CD14-positive monocyte (primary cell): ENCODE measurements at regions not wholly inside any gene's neighbourhood (a gene's known extent, or its start where the extent isn't known, plus 50 kb on each side); places are given as distances from the start of the nearest gene placed in this dataset.

Experiments
- DNase-seq, 3 donors: peaks; one replicate each; pipeline ENCODE4 v3.0.0-alpha.2; 2011 to 2022
- H2AFZ ChIP-seq: 2 replicates; pipeline ENCODE4 v1.6.0; 2012; ENCODE audit warnings: mild to moderate bottlenecking, low read depth, low read length, inconsistent platforms; ENCODE audit not compliant: insufficient read depth, poor library complexity, severe bottlenecking
- H3K27ac ChIP-seq, 2 donors: 1 replicate in 1 of 2; 2 replicates in 1 of 2; pipeline ENCODE4 v1.5.1; 2012 to 2013; ENCODE audit warnings: low read length in 2 of 2, control low read depth in 1 of 2, inconsistent platforms in 1 of 2, low read depth in 1 of 2, mild to moderate bottlenecking in 1 of 2
- H3K27me3 ChIP-seq, 2 donors: one replicate each; pipeline versions ENCODE4 v1.6.0 to v1.6.1; 2011 to 2013; ENCODE audit warnings: low read length in 2 of 2; ENCODE audit not compliant: control insufficient read depth in 2 of 2, insufficient read depth in 2 of 2
- H3K36me3 ChIP-seq, 2 donors: replicated peaks in 1 of 2; 1 replicate in 1 of 2; 2 replicates in 1 of 2; pipeline versions ENCODE4 v1.5.1 to v1.6.1; 2012 to 2013; ENCODE audit warnings: low read length in 2 of 2, control low read depth in 1 of 2, inconsistent platforms in 1 of 2, mild to moderate bottlenecking in 1 of 2; ENCODE audit not compliant: insufficient read depth in 2 of 2, control insufficient read depth in 1 of 2
- H3K4me1 ChIP-seq, 2 donors: 1 replicate in 1 of 2; 2 replicates in 1 of 2; pipeline versions ENCODE4 v1.5.1 to v1.6.1; 2012 to 2013; ENCODE audit warnings: low read length in 2 of 2, control low read depth in 1 of 2, inconsistent platforms in 1 of 2, mild to moderate bottlenecking in 1 of 2, moderate library complexity in 1 of 2; ENCODE audit not compliant: insufficient read depth in 2 of 2, control insufficient read depth in 1 of 2
- H3K4me2 ChIP-seq: replicated peaks from 2 replicates; pipeline ENCODE3; 2012; ENCODE audit warnings: low read length, moderate library complexity, mild to moderate bottlenecking; ENCODE audit not compliant: poor library complexity, severe bottlenecking; ENCODE audit errors: extremely low read depth
- H3K4me3 ChIP-seq, 3 experiments: fragments of 200-600 bp in 1 of 3; sonication (generic) in 1 of 3; replicated peaks in 1 of 3; 1 replicate in 2 of 3; 2 replicates in 1 of 3; pipeline ENCODE4 v1.5.1; 2011 to 2013; ENCODE audit warnings: low read length in 3 of 3, mild to moderate bottlenecking in 3 of 3, control low read depth in 2 of 3, low read depth in 2 of 3, inconsistent platforms in 1 of 3, moderate library complexity in 1 of 3
- H3K79me2 ChIP-seq: 2 replicates; pipeline ENCODE4 v1.6.0; 2012; ENCODE audit warnings: mild to moderate bottlenecking, control low read depth, inconsistent platforms, low read length, moderate library complexity; ENCODE audit not compliant: insufficient read depth
- H3K9ac ChIP-seq: 2 replicates; pipeline ENCODE4 v1.6.0; 2017; ENCODE audit warnings: low read length, mild to moderate bottlenecking; ENCODE audit not compliant: insufficient read depth, poor library complexity, severe bottlenecking
- H3K9me3 ChIP-seq, 2 donors: replicated peaks in 1 of 2; 1 replicate in 1 of 2; 2 replicates in 1 of 2; pipeline versions ENCODE4 v1.5.1 to v1.6.1; 2012 to 2013; ENCODE audit warnings: low read length in 2 of 2, control low read depth in 1 of 2; ENCODE audit not compliant: control insufficient read depth in 1 of 2, insufficient read depth in 1 of 2
- H4K20me1 ChIP-seq: 2 replicates; pipeline ENCODE4 v1.6.0; 2012; ENCODE audit warnings: mild to moderate bottlenecking, low read length, control low read depth, moderate library complexity; ENCODE audit not compliant: insufficient read depth
- H3K27ac Mint-ChIP-seq, 7 donors: one replicate each; pipeline ENCODE4 v1.8.0; 2020; ENCODE audit warnings: mild to moderate bottlenecking in 7 of 7, mixed read lengths in 7 of 7, moderate library complexity in 6 of 7, inconsistent platforms in 2 of 7
- H3K27me3 Mint-ChIP-seq, 3 donors: one replicate each; pipeline ENCODE4 v1.8.0; 2021 to 2022; ENCODE audit warnings: low read depth in 3 of 3, mild to moderate bottlenecking in 3 of 3, mixed read lengths in 3 of 3, moderate library complexity in 3 of 3, inconsistent platforms in 1 of 3
- H3K36me3 Mint-ChIP-seq, 2 donors: one replicate each; pipeline ENCODE4 v1.8.0; 2020; ENCODE audit warnings: mixed read lengths in 2 of 2, inconsistent platforms in 1 of 2, mild to moderate bottlenecking in 1 of 2
- H3K4me1 Mint-ChIP-seq: one replicate; pipeline ENCODE4 v1.8.0; 2020; ENCODE audit warnings: mild to moderate bottlenecking, mixed read lengths
- H3K4me3 Mint-ChIP-seq, 2 donors: one replicate each; pipeline ENCODE4 v1.8.0; 2020; ENCODE audit warnings: mild to moderate bottlenecking in 2 of 2, mixed read lengths in 2 of 2, moderate library complexity in 1 of 2
- H3K9me3 Mint-ChIP-seq, 7 donors: one replicate each; pipeline ENCODE4 v1.8.0; 2020 to 2022; ENCODE audit warnings: mixed read lengths in 7 of 7, mild to moderate bottlenecking in 6 of 7, moderate library complexity in 6 of 7, inconsistent platforms in 2 of 7
- WGBS: methylation state at CpG from one replicate; pipeline ENCODE4 v1.1.5; 2013; ENCODE audit warnings: missing lambda C conversion rate; ENCODE audit not compliant: insufficient coverage; 5-methylcytosine and 5-hydroxymethylcytosine counted together
- intact Hi-C, 2 donors: fragments of 100-400 bp; cut with micrococcal nuclease; formaldehyde crosslinking; loops; one replicate each; pipeline versions ENCODE4 v1.15.0 to v1.15.1; 2023
- TF ChIP-seq, protein P1 (sequence below): fragments of 200-600 bp; IDR thresholded peaks from one replicate; pipeline ENCODE4 v1.8.0; 2022; ENCODE audit warnings: antibody characterized with exemption, mild to moderate bottlenecking

DNA sequence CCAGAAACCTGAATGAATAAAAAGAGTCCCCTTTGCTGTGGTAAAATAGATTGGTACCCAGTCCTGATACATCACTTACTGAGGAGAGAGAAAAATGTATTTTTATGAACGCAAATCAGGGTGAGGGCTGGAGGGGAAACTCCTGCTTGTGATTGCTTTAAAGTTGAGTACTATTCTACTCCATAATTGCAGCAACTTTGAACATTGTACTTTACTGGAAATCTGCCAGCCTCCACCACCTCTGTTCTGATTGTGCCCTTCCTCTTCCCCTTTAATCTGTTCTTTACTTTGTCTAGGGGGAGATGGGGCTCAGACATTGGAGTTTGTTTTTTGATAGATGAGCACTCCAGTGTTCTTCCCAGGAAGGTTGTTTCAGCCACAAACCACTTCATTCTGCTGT lies 81.9 kb downstream of the C3orf38 start:
- Histone ChIP-seq H3K9me3 (no peaks in the 10 kb centered on the region), H3K4me1 (no peaks in the 10 kb centered on the region), H3K27ac (no peak overlapping the region), H3K27me3 (no peaks in the 10 kb centered on the region), H3K4me3 (no peak overlapping the region), H3K9ac (no peak overlapping the region), H3K79me2 (no peaks in the 10 kb centered on the region), H3K36me3 (no peaks in the 10 kb centered on the region), H3K4me2 (no peak overlapping the region), H2AFZ (no peak overlapping the region), H4K20me1 (no peaks in the 10 kb centered on the region)
- no CpG with 5 or more reads among the region's 1 CpG for WGBS
- intact Hi-C loops = no loop called here
- no peaks in the 10 kb centered on the region for H3K36me3 Mint-ChIP-seq
- no peak overlapping the region for H3K27ac Mint-ChIP-seq
- TF ChIP-seq, protein P1, sequence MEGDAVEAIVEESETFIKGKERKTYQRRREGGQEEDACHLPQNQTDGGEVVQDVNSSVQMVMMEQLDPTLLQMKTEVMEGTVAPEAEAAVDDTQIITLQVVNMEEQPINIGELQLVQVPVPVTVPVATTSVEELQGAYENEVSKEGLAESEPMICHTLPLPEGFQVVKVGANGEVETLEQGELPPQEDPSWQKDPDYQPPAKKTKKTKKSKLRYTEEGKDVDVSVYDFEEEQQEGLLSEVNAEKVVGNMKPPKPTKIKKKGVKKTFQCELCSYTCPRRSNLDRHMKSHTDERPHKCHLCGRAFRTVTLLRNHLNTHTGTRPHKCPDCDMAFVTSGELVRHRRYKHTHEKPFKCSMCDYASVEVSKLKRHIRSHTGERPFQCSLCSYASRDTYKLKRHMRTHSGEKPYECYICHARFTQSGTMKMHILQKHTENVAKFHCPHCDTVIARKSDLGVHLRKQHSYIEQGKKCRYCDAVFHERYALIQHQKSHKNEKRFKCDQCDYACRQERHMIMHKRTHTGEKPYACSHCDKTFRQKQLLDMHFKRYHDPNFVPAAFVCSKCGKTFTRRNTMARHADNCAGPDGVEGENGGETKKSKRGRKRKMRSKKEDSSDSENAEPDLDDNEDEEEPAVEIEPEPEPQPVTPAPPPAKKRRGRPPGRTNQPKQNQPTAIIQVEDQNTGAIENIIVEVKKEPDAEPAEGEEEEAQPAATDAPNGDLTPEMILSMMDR = no peak
- no peak for DNase-seq
- peaks cover 2% of the 10 kb centered on the region in 3 donors for H3K27me3 Mint-ChIP-seq
- H3K4me3 Mint-ChIP-seq = no peak overlapping the region
- H3K9me3 Mint-ChIP-seq = peaks cover 0 to 2% (median 0%) of the 10 kb centered on the region in 7 donors
- H3K4me1 Mint-ChIP-seq = no peaks in the 10 kb centered on the region

DNA sequence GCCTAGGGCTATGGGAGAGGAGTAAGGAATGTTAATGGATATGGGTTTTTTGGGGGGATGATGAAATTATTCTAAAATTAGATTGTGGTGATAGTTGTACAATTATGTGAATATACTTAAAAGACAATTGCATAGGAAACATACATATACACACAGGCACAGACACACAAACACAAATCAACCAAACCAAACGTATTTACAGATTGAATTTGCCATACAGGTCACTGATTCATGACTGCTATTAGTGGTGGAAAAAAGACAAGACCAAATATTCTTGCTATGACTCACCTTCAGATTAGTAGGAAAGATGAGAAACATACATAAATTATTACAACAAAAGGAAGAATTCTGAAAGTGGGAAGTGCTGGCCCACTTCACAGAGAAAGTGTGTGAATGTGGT lies 85.3 kb downstream of the C3orf38 start:
- TF ChIP-seq, protein P1 = no peak
- Histone ChIP-seq H3K4me2 (no peak overlapping the region), H3K36me3 (no peaks in the 10 kb centered on the region), H2AFZ (no peak overlapping the region), H3K4me3 (no peak overlapping the region), H3K9me3 (no peaks in the 10 kb centered on the region), H3K4me1 (no peaks in the 10 kb centered on the region), H3K9ac (no peak overlapping the region), H3K79me2 (no peaks in the 10 kb centered on the region), H4K20me1 (no peaks in the 10 kb centered on the region), H3K27me3 (no peaks in the 10 kb centered on the region), H3K27ac (no peak overlapping the region)
- no peak overlapping the region for H3K4me3 Mint-ChIP-seq
- H3K9me3 Mint-ChIP-seq = peaks cover 0 to 2% (median 0%) of the 10 kb centered on the region in 7 donors
- no peak overlapping the region for H3K27ac Mint-ChIP-seq
- DNase-seq = no peak
- peaks cover 0 to 2% (median 2%) of the 10 kb centered on the region in 3 donors for H3K27me3 Mint-ChIP-seq
- no peaks in the 10 kb centered on the region for H3K4me1 Mint-ChIP-seq
- H3K36me3 Mint-ChIP-seq = no peaks in the 10 kb centered on the region
- intact Hi-C loops = no loop called here
- no CpG with 5 or more reads among the region's 1 CpG for WGBS
